ENCODE measurements at regions not wholly inside any gene's neighbourhood (a gene's known extent, or its start where the extent isn't known, plus 50 kb on each side); places are given as distances from the start of the nearest gene placed in this dataset.

DNA sequence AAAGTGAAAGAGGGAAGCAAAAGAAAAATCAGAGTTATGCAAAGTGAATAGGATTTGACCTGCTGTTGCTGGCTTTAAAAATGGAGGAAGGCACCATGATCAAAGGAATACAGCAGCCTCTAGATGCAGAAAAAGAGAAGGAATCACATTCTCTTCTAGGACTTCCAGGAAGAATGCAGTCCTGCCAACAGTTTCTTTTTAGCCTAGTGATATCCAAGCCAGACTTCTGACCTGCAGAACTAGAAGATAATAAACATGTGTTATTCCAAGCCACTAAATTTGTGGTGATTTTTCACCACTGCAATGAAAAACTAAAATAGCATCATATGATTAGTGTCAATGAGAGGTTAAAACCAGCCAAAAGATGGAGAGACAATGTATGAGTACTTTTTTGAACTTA, 101.9 kb upstream of the ADAMTS5 start:
- TF ChIP-seq POLR2A (IDR thresholded peaks at IDR 0.05): no peak
- TF ChIP-seq, protein P1, sequence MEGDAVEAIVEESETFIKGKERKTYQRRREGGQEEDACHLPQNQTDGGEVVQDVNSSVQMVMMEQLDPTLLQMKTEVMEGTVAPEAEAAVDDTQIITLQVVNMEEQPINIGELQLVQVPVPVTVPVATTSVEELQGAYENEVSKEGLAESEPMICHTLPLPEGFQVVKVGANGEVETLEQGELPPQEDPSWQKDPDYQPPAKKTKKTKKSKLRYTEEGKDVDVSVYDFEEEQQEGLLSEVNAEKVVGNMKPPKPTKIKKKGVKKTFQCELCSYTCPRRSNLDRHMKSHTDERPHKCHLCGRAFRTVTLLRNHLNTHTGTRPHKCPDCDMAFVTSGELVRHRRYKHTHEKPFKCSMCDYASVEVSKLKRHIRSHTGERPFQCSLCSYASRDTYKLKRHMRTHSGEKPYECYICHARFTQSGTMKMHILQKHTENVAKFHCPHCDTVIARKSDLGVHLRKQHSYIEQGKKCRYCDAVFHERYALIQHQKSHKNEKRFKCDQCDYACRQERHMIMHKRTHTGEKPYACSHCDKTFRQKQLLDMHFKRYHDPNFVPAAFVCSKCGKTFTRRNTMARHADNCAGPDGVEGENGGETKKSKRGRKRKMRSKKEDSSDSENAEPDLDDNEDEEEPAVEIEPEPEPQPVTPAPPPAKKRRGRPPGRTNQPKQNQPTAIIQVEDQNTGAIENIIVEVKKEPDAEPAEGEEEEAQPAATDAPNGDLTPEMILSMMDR (IDR thresholded peaks at IDR 0.05): no peak

All from uterus (tissue), 2 donors.